Astrocyte (in vitro differentiated cells and primary cell): ENCODE measurements at regions not wholly inside any gene's neighbourhood (a gene's known extent, or its start where the extent isn't known, plus 50 kb on each side); places are given as distances from the start of the nearest gene placed in this dataset.

Source experiments
- DNase-seq: peaks from one replicate; pipeline ENCODE4 v3.0.0-alpha.2; 2010; ENCODE audit warnings: low read depth
- FAIRE-seq: peaks from 2 replicates; lab custom pipeline; 2011; peaks lifted over from hg19 to GRCh38; lab: Jason Lieb, UNC
- H2AFZ ChIP-seq: 2 replicates; pipeline ENCODE4 v1.6.0; 2012; ENCODE audit warnings: low read depth, low read length, inconsistent platforms
- H3K27ac ChIP-seq: 2 replicates; pipeline ENCODE4 v1.5.1; 2011; ENCODE audit warnings: low read depth, low read length, inconsistent platforms
- H3K27me3 ChIP-seq: 2 replicates; pipeline ENCODE4 v1.6.0; 2011; ENCODE audit warnings: low read length, inconsistent platforms; ENCODE audit not compliant: insufficient read depth
- H3K36me3 ChIP-seq: 2 replicates; pipeline ENCODE4 v1.5.1; 2011; ENCODE audit warnings: low read length, inconsistent platforms; ENCODE audit not compliant: insufficient read depth
- H3K4me1 ChIP-seq: 2 replicates; pipeline ENCODE4 v1.5.1; 2011; ENCODE audit warnings: low read length, inconsistent platforms; ENCODE audit not compliant: insufficient read depth
- H3K4me2 ChIP-seq: 2 replicates; pipeline ENCODE4 v1.6.0; 2012; ENCODE audit warnings: low read length, inconsistent platforms
- H3K4me3 ChIP-seq: 2 replicates; pipeline ENCODE4 v1.5.1; 2011; ENCODE audit warnings: low read depth, mild to moderate bottlenecking, low read length, inconsistent platforms; ENCODE audit not compliant: insufficient read depth
- H3K79me2 ChIP-seq: 2 replicates; pipeline ENCODE4 v1.6.0; 2012; ENCODE audit warnings: mild to moderate bottlenecking, low read length, inconsistent platforms; ENCODE audit not compliant: insufficient read depth
- H3K9ac ChIP-seq: 2 replicates; pipeline ENCODE4 v1.6.0; 2012; ENCODE audit warnings: mild to moderate bottlenecking, low read length, inconsistent platforms
- H3K9me3 ChIP-seq: 2 replicates; pipeline ENCODE4 v1.5.1; 2012; ENCODE audit warnings: low read depth, mild to moderate bottlenecking, low read length, inconsistent platforms; ENCODE audit not compliant: insufficient read depth
- H4K20me1 ChIP-seq: 2 replicates; pipeline ENCODE4 v1.6.0; 2012; ENCODE audit warnings: low read length, inconsistent platforms; ENCODE audit not compliant: insufficient read depth
- H3K27ac Mint-ChIP-seq: one replicate; pipeline ENCODE4 v1.8.0; 2021; ENCODE audit warnings: mild to moderate bottlenecking, mixed read lengths; ENCODE audit not compliant: unreplicated experiment
- H3K27me3 Mint-ChIP-seq: one replicate; pipeline ENCODE4 v1.8.0; 2021; ENCODE audit warnings: low read depth, mixed read lengths; ENCODE audit not compliant: unreplicated experiment
- H3K36me3 Mint-ChIP-seq: one replicate; pipeline ENCODE4 v1.8.0; 2021; ENCODE audit warnings: low read depth, mixed read lengths; ENCODE audit not compliant: unreplicated experiment
- H3K4me1 Mint-ChIP-seq: one replicate; pipeline ENCODE4 v1.8.0; 2021; ENCODE audit warnings: low read depth, mixed read lengths; ENCODE audit not compliant: unreplicated experiment
- H3K4me3 Mint-ChIP-seq: one replicate; pipeline ENCODE4 v1.8.0; 2021; ENCODE audit warnings: mild to moderate bottlenecking, moderate library complexity, mixed read lengths; ENCODE audit not compliant: unreplicated experiment
- H3K9me3 Mint-ChIP-seq: one replicate; pipeline ENCODE4 v1.8.0; 2021; ENCODE audit warnings: mild to moderate bottlenecking, mixed read lengths; ENCODE audit not compliant: unreplicated experiment
- CTCF ChIP-seq: IDR thresholded peaks from 2 replicates; pipeline ENCODE4 v1.5.1; 2011; ENCODE audit warnings: low read depth, mild to moderate bottlenecking, inconsistent platforms, low read length, moderate library complexity; ENCODE audit not compliant: insufficient read depth
- EZH2 ChIP-seq: IDR thresholded peaks from 2 replicates; pipeline ENCODE4 v1.6.1; 2012; ENCODE audit warnings: mild to moderate bottlenecking, low read length, inconsistent platforms; ENCODE audit not compliant: insufficient read depth

GRCh38 chr15:81886591-81886990 is 159.2 kb downstream of the MEX3B start:
- H3K9me3 ChIP-seq: no peaks in the 10 kb centered on the region
- peaks cover 2% of the 10 kb centered on the region for H3K9me3 Mint-ChIP-seq
- TF ChIP-seq EZH2 (no peak), CTCF (no peak)
- no peaks in the 10 kb centered on the region for H3K36me3 ChIP-seq
- FAIRE-seq: peak; percentile 5
- H4K20me1 ChIP-seq: no peaks in the 10 kb centered on the region
- peaks cover 23% of the 10 kb centered on the region for H3K4me1 ChIP-seq
- DNase-seq: peak; percentile 76
- H3K27ac Mint-ChIP-seq: no peak overlapping the region
- no peak overlapping the region for H3K4me3 Mint-ChIP-seq
- no peaks in the 10 kb centered on the region for H3K79me2 ChIP-seq
- H3K27ac ChIP-seq: peak overlapping the region; percentile 32
- no peak overlapping the region for H3K4me3 ChIP-seq
- no peaks in the 10 kb centered on the region for H3K27me3 Mint-ChIP-seq
- no peak overlapping the region for H2AFZ ChIP-seq
- H3K27me3 ChIP-seq: no peaks in the 10 kb centered on the region
- H3K4me1 Mint-ChIP-seq: peaks cover 19% of the 10 kb centered on the region
- H3K4me2 ChIP-seq: peak overlapping the region; percentile 35
- peaks cover 2% of the 10 kb centered on the region for H3K36me3 Mint-ChIP-seq
- no peak overlapping the region for H3K9ac ChIP-seq

GRCh38 chr15:81886080-81886479 is 159.7 kb downstream of the MEX3B start:
- H3K9me3 Mint-ChIP-seq: peaks cover 2% of the 10 kb centered on the region
- Histone ChIP-seq H3K4me2 (no peak overlapping the region), H3K27ac (no peak overlapping the region), H2AFZ (no peak overlapping the region), H3K4me1 (peaks cover 23% of the 10 kb centered on the region), H3K9ac (no peak overlapping the region), H3K9me3 (no peaks in the 10 kb centered on the region), H3K4me3 (no peak overlapping the region), H3K36me3 (no peaks in the 10 kb centered on the region), H4K20me1 (no peaks in the 10 kb centered on the region), H3K79me2 (no peaks in the 10 kb centered on the region), H3K27me3 (no peaks in the 10 kb centered on the region)
- TF ChIP-seq CTCF: no peak
- H3K27ac Mint-ChIP-seq: no peak overlapping the region
- FAIRE-seq: no peak
- H3K4me1 Mint-ChIP-seq: peaks cover 19% of the 10 kb centered on the region
- H3K4me3 Mint-ChIP-seq: no peak overlapping the region
- DNase-seq: no peak
- H3K27me3 Mint-ChIP-seq: no peaks in the 10 kb centered on the region
- H3K36me3 Mint-ChIP-seq: peaks cover 2% of the 10 kb centered on the region

- no peak overlapping the region for H3K9ac ChIP-seq
- Mint-ChIP-seq H3K4me3 (no peak overlapping the region), H3K9me3 (peaks cover 2% of the 10 kb centered on the region), H3K27ac (no peak overlapping the region), H3K36me3 (peaks cover 2% of the 10 kb centered on the region), H3K27me3 (no peaks in the 10 kb centered on the region), H3K4me1 (peaks cover 21% of the 10 kb centered on the region)
- no peaks in the 10 kb centered on the region for H3K36me3 ChIP-seq
- H3K27me3 ChIP-seq: no peaks in the 10 kb centered on the region
- H3K9me3 ChIP-seq: no peaks in the 10 kb centered on the region
- TF ChIP-seq CTCF (no peak), EZH2 (no peak)
- no peak overlapping the region for H3K27ac ChIP-seq
- H4K20me1 ChIP-seq: no peaks in the 10 kb centered on the region
- no peak overlapping the region for H3K4me3 ChIP-seq
- H3K4me2 ChIP-seq: no peak overlapping the region
- H3K4me1 ChIP-seq: peaks cover 23% of the 10 kb centered on the region
- no peaks in the 10 kb centered on the region for H3K79me2 ChIP-seq
- no peak overlapping the region for H2AFZ ChIP-seq
- DNase-seq: no peak
- FAIRE-seq: no peak
These were observed 160.7 kb downstream of the MEX3B start for GRCh38 chr15:81885135-81885534.
